KOPT-K1 (cell line): ENCODE measurements at regions not wholly inside any gene's neighbourhood (a gene's known extent, or its start where the extent isn't known, plus 50 kb on each side); places are given as distances from the start of the nearest gene placed in this dataset.
"Not testable (repeated sequence)": the region's sequence is repeated elsewhere in the genome, so short reads cannot be mapped to it uniquely, and the experiment has no call there.

Experiments used
- H3K27ac ChIP-seq: fragments of 200-600 bp; sonication (generic); 2 replicates; pipeline ENCODE4 v1.5.1; 2016; ENCODE audit warnings: antibody characterized with exemption, mild to moderate bottlenecking, low read depth, low read length; ENCODE audit not compliant: poor library complexity, severe bottlenecking
- H3K36me3 ChIP-seq: fragments of 200-600 bp; sonication (generic); 2 replicates; pipeline ENCODE4 v1.5.1; 2017; ENCODE audit warnings: antibody characterized with exemption, mild to moderate bottlenecking, low read length, moderate library complexity; ENCODE audit not compliant: insufficient read depth
- H3K9me3 ChIP-seq: fragments of 200-600 bp; sonication (generic); 2 replicates; pipeline ENCODE4 v1.5.1; 2017; ENCODE audit warnings: antibody characterized with exemption, low read length, mild to moderate bottlenecking; ENCODE audit not compliant: insufficient read depth, poor library complexity, severe bottlenecking

DNA sequence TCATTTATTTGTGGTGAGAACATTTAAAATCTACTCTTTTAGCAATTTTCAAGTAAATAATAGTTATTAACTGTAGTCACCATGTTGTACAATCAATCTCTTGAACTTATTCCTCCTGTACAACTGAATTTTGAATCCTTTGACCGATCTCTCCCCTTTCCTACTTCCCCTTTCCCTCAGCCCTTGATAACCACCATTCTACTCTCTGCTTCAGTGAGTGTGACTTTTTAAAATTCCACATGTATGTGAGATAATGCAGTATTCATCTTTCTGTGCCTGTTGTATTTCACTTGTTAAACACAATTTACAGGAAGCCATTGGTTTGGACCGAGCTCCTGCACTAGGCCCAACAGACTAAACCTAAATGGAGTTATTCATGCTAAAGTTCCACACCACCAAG is 458.9 kb upstream of the PDE3A start:
- H3K36me3 ChIP-seq: no peaks in the 10 kb centered on the region
- H3K27ac ChIP-seq: no peak overlapping the region
- no peaks in the 10 kb centered on the region for H3K9me3 ChIP-seq

DNA sequence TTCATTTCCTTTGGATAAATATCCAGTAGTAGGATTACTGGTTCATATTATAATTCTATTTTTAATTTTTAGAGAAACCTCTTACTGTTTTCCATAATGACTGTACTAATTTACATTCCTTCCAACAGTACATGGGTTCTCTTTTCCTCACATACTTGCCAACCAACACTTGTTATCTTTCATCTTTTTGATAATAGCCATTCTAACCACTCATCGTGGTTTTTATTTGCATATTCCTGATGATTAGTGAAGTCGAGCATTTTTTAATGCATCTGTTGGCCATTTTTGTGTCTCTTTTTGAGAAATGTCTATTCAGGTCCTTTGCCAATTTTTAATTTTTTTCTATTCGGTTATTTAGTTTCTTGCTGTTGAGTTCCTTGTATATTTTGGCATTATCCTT is 457.7 kb upstream of the PDE3A start:
- no peaks in the 10 kb centered on the region for H3K36me3 ChIP-seq
- H3K27ac ChIP-seq: no peak overlapping the region
- H3K9me3 ChIP-seq: no peaks in the 10 kb centered on the region

DNA sequence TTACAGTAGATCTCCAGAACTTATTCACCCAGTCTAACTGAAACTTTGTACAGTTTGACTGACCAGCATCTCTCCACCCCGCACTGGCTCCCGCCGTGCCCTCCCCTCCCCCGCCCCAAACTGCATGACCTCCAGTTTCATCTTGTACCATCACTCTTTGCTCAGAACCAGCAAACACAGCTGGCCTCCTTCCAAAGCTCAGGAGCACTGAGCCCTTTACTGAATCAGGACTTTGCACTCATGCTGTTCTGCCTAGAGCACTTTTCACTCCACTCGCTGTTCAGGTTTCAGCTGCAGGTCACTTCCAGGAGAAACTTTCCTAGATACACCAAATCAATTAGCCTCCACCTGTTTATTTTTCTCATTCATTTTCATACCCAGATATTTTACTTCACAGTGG is 455.3 kb upstream of the PDE3A start:
- Histone ChIP-seq H3K36me3 (no peaks in the 10 kb centered on the region), H3K9me3 (no peaks in the 10 kb centered on the region), H3K27ac (no peak overlapping the region)

DNA sequence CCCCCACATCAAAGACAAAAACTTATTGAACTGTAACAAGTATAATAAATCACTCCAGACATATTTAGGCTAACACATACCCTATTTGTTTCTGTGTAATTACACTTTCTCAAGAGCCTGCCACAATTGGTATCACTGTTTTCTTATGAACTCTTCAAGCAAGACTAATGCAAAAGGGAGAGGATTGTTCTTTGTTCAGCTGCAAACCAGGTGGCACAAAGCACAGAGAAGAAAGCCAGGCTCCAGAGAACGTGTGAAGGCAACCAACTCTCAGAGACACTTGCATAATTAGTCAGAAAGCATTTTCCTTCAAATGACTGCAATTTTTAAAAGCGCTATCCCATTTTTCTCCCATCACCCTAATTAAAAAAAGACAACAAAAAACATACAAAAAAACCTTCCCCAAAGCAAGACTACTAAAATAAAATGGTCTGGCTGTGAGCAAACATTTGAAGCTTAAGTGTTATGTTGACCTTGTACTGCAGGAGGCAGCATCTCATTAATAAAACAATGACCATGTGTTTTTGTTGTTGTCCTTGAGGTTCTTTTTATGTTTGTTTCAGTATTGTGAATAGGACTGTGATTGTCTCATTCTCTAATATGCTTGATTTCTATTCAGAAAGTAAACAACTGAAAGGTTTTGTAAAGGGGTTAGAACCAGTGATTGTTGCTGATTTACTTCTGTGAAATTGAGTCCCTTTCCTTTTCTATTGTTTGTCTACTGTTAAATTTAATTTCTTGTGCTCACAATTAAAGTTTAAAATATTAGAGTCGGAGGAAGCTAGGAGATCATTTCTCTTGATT is 452.7 kb upstream of the PDE3A start:
- Histone ChIP-seq H3K36me3 (no peaks in the 10 kb centered on the region), H3K9me3 (no peaks in the 10 kb centered on the region), H3K27ac (no peak overlapping the region)

DNA sequence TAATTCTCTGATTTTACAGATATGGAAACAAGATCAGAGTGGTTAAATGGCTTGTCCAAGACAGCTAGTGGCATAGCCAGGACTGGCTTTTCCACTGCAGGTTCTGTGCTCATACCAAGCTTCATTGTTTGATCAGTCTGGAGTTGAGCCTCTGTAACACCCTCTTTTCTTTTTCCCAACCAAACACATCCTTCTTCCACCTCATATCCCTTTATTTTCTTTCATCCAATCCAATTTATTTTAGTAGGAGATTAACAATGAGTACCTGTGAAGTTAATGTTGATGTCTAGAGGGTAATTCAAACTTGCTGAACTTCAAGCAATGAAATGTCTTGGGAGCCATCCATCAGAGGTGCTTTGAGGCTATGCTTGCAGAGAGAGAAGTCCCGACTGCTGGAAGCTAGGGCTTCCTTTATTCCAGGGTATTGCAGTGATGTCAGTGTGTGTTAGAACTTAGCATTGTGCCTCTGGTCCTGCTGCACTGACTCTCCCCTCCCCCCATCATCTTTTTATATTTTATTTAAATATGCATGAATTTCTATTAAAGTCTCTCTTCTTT is 452.1 kb upstream of the PDE3A start:
- Histone ChIP-seq H3K36me3 (no peaks in the 10 kb centered on the region), H3K27ac (no peak overlapping the region), H3K9me3 (no peaks in the 10 kb centered on the region)

DNA sequence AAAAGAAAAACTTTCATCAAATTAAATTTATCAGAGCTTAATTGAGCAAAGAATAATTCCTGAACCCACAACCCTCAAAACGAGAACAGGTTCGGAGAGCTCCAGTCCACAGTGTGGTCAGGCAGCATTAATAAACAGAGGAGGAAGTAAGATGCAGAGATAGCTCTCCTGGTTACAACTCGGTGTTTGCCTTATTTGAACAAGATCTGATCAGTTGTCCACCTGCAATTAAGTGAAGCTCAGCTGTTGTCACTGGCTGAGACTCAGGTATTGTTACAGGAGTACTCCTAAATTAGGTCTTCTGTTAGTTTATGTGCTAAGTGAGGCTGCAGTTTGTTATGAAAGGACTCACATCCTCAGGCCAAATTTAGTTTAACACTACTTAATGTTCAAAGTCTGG is 451.4 kb upstream of the PDE3A start:
- Histone ChIP-seq H3K9me3 (no peaks in the 10 kb centered on the region), H3K36me3 (no peaks in the 10 kb centered on the region), H3K27ac (no peak overlapping the region)

DNA sequence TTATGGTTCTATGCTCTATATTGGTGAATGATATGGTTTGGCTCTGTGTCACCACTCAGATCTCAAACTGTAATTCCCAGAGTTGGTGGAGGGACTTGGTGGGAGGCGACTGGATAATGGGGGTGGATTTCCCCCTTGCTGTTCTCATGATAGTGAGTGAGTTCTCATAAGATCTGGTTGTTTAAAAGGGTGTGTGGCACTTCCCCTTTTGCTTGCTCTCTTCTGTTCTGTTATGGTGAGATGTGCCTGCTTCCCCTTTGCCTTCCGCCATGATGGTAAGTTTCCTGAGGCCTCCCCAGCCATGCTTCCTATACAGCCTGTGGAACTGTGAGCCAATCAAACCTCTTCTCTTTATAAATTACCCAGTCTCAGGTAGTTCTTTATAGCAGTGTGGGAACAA is 446.6 kb upstream of the PDE3A start:
- not testable (repeated sequence) for H3K9me3 ChIP-seq, H3K36me3 ChIP-seq, H3K27ac ChIP-seq

DNA sequence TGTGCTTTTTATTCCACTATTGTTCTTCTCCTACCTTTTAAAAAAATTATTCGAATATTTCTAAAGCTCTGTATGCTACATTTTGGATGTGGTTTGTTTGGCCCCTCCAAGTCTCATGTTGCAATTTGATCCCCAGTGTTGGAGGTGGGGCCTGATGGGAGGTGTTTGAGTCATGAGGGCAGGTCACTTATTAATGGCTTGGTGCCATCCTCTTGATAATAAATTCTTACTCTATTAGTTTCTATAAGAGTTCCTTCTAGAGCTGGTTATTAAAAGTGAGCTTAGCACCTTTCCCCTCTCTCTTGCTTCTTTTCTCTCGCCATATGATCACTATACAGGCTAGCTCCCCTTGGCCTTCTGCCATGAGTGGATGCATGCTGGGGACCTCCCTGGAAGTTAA is 445.6 kb upstream of the PDE3A start:
- H3K36me3 ChIP-seq: no peaks in the 10 kb centered on the region
- no peak overlapping the region for H3K27ac ChIP-seq
- no peaks in the 10 kb centered on the region for H3K9me3 ChIP-seq

DNA sequence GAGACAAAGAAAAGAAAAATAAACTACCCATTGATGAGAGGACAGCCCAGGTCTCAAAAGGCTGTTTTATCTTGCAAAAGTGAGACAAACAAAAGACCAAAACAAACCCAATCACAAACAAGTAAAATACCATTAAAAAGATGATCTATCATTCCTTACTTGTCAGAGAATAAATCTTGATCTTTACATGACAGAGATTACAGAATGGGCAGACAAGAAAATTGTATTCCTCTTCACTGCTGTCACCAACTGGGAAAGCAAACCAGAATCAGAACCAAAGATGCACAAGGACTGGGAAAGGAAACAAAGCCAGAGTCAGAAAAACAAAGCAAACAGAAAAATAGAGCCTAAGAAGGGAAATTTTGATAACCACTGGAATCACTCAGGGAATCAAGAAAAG is 444.0 kb upstream of the PDE3A start:
- Histone ChIP-seq H3K36me3 (no peaks in the 10 kb centered on the region), H3K27ac (no peak overlapping the region), H3K9me3 (no peaks in the 10 kb centered on the region)

DNA sequence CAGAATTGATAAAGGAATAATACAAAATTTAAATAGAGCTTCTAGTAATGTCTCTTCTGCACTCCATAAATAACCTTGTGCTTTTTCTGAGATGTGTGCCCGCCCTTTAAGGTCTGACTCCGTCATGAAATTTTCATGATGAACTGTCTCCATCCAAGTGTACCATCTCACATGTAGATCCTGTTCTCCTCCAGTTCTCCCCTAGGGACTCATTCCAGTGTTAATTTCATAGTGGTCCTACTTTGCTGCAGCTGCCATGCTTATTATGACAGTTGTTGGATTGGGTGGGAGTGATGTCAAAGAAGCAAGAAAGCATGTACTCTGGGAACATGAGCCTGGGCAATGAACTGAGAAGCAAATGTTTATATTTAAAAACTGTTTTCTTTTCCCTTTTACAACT is 442.5 kb upstream of the PDE3A start:
- no peak overlapping the region for H3K27ac ChIP-seq
- no peaks in the 10 kb centered on the region for H3K36me3 ChIP-seq
- H3K9me3 ChIP-seq: no peaks in the 10 kb centered on the region

DNA sequence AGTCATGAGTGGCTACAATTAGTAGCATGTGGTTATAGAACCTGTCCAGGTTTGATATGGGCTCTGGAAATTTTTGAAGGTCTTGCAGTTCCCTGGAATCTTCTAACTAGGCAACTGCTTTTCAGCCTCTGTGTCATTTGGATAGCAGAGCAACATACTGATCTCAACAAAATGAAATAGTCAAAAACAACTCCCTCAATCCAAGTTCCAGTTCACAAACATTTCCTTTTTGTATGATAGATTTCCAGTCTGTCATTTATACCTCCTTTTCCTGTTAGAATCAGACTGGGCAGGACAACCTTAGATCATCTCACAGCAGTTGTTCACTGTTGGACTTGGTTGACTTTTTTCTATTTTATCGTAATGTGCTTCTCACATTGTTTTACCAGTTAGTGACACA is 442.1 kb upstream of the PDE3A start:
- H3K27ac ChIP-seq: no peak overlapping the region
- no peaks in the 10 kb centered on the region for H3K36me3 ChIP-seq
- H3K9me3 ChIP-seq: no peaks in the 10 kb centered on the region

DNA sequence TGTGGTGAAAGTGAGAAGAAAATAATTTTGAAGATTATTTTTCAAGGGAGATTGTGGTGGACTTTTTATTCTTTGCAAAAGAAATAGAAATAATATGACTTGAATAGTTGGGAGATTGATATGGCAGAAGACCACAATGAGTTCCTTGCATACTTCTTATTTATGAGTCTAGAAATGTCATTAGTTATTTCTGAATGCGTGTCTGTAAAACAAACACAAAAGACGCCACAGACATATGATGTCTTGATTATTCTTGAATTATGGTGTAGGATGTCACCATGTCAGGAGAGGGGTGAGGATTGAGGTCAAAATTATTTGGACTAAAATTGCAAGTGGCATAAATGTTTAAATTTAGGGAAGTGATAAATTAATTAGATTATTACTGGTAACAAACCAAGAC is 440.7 kb upstream of the PDE3A start:
- Histone ChIP-seq H3K9me3 (no peaks in the 10 kb centered on the region), H3K27ac (no peak overlapping the region), H3K36me3 (no peaks in the 10 kb centered on the region)

DNA sequence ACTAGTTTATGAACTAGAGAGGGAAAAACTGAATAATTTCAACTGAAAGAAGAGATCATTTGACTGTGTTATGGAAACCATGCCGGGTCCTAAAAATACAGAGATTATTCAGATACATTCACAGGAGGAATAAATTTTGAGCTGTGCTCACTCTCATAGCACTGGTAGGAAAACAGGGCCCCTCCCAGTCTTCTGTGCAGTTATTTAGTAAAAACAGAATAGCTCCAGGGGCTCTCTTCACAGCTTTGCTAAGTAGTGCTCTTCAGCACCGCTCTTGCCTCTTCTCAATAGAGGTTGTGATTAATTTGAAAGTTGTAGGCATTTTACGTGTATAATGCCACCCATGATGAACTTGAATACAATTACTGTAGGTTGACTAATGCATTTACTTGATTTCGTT is 435.9 kb upstream of the PDE3A start:
- H3K9me3 ChIP-seq: no peaks in the 10 kb centered on the region
- no peak overlapping the region for H3K27ac ChIP-seq

DNA sequence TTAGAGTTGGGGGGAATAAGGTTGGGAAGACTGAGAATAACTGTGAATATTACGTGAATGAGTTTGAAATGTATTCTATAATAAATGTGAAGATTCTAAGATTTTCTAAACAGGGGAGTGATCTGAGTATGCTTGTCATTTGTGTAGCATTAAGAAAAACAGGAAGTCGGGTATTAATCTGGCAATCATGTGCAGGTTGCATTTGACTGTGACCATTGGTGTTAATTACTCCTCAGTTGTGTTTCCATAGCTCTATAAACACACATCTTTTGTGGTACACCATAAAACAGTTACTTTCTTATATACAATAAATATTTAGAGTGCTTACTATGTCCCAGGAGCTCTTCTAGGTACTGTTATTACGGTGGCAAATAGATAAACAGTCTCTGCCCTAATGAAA is 434.4 kb upstream of the PDE3A start:
- Histone ChIP-seq H3K27ac (no peak overlapping the region), H3K36me3 (no peaks in the 10 kb centered on the region), H3K9me3 (no peaks in the 10 kb centered on the region)

More for the DNA sequence above, 435.9 kb upstream of the PDE3A start:
- no peaks in the 10 kb centered on the region for H3K36me3 ChIP-seq

DNA sequence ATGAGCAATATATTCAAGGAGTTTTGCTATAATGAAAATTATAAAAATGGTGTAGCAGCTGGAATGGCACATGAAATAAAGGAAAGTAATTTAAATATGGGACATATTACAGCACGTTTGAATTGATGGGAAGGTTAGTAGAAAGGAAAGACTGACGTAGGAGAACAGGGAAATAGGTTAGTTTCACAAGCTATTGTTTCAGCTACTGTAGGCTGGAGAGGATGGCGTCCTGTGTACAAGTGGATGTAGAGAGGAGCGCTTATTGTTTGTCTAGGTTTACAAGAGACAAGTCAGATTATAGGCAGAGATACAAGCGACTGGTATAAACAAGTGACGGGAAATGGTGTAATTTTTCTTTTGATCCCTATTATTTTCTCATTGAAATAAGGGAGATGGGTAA is 431.2 kb upstream of the PDE3A start:
- Histone ChIP-seq H3K27ac (no peak overlapping the region), H3K36me3 (no peaks in the 10 kb centered on the region), H3K9me3 (no peaks in the 10 kb centered on the region)

DNA sequence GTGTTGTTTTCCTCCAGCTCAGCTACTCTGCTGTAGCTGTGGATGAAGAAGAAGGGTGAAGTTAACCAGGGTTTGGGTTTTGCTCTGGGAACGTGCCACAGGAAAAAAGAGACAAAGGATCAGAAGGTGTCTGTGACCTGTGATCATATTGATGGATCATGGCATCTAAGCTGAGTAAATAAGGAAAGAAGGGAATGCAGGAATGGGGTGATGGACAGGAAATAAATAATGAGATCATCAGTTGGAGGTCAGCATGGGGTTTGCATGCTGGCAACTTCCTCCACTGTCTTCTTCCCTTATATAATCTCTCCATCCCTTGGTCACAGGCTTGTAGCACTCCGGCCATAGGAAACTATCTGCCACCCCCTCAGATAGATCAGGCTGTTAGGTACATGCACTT is 430.3 kb upstream of the PDE3A start:
- H3K27ac ChIP-seq: no peak overlapping the region
- H3K36me3 ChIP-seq: no peaks in the 10 kb centered on the region
- no peaks in the 10 kb centered on the region for H3K9me3 ChIP-seq
